ENCODE measurements at regions not wholly inside any gene's neighbourhood (a gene's known extent, or its start where the extent isn't known, plus 50 kb on each side); places are given as distances from the start of the nearest gene placed in this dataset.

DNA sequence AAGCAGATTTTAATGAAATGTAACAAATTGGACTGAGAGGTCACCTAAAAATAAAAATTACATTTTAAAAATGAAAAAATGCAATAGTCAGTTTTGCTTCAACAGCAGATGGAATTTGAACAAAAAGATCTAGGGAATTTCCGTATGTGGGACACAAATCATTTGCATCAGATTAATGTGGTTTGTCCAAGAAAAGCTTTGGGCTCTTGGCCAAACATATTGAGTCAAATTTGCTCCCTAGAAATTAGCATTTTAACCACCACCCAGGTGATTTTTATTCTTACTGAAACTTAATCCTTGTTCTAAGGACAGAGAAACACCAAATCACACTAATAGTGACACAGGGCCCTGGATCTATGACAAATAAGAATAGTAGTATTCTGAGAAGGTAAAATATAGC lies 1477.8 kb downstream of the FAM181B start:
- intact Hi-C loops (cut with micrococcal nuclease): no loop called here
- POLR2A ChIA-PET: no interaction called here
- CTCF ChIA-PET: no interaction called here
- H3K9me3 ChIP-seq (replicated peaks; ENCODE audit: control insufficient read depth, insufficient read depth, low read length): peaks cover 1% of the 10 kb centered on the region
- H3K79me2 ChIP-seq (ENCODE audit: control insufficient read depth, insufficient read depth, low read length): no peaks in the 10 kb centered on the region
- H3K4me3 ChIP-seq (replicated peaks in 1 of 3; ENCODE audit: insufficient read depth in 1 of 3, low read depth in 1 of 3, low read length in 3 of 3): no peak overlapping the region
- DNase-seq (ENCODE audit: low read depth, low spot score) (no peak), FAIRE-seq (no peak)
- no peaks in the 10 kb centered on the region for H3K36me3 ChIP-seq (ENCODE audit: control insufficient read depth in 2 of 2, extremely low read depth in 1 of 2, insufficient read depth in 2 of 2, low read length in 2 of 2)
- no peak overlapping the region for H3K27ac ChIP-seq (ENCODE audit: insufficient read depth, low read depth, low read length)
- no TSS peak for BruUV-seq (replicated peaks)
- no peak overlapping the region for H3K9ac ChIP-seq (replicated peaks; ENCODE audit: extremely low read depth, insufficient read depth, low read length)
- H2AFZ ChIP-seq (ENCODE audit: low read depth, low read length): no peak overlapping the region
- no peaks in the 10 kb centered on the region for H3K9me1 ChIP-seq (replicated peaks; ENCODE audit: control insufficient read depth, extremely low read depth, insufficient read depth, low read length)
- TF ChIP-seq MYC (IDR thresholded peaks at IDR 0.05; ENCODE audit: low read depth, low read length) (no peak), JUN (IDR thresholded peaks at IDR 0.05; ENCODE audit: borderline replicate concordance, insufficient read depth, insufficient read length, low read depth) (no peak)
- no peaks in the 10 kb centered on the region for H3K4me1 ChIP-seq (ENCODE audit: control insufficient read depth, extremely low read depth, insufficient read depth, low read length)
- H3K27me3 ChIP-seq (ENCODE audit: control insufficient read depth in 2 of 2, insufficient read depth in 2 of 2, low read length in 2 of 2): no peaks in the 10 kb centered on the region
- H3K4me2 ChIP-seq (ENCODE audit: insufficient read depth, low read length): no peak overlapping the region
- dilution Hi-C loops (cut with MboI; ENCODE audit: extremely low pct_ligation_motif_present, low sequenced_read_pairs): no loop called here
- H4K20me1 ChIP-seq (replicated peaks; ENCODE audit: control insufficient read depth, extremely low read depth, insufficient read depth, low read length): no peaks in the 10 kb centered on the region

DNA sequence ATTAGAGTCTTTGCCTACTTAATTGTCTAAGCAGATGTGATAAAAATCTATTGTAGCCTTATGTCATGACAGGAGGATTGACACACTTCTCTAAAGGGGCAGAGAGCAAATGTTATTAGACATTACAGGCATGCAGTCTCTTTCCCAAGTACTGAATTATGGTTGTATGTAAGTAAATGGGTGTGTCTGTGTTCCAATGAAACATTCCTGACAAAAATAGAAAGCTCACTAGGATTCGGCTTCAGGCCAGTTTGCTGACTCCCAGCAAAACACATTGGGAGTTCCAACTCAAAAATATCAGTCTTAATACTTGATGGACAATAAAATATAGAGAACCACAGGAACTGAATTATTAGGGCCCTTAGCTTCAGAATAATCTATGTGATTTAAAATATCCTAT lies 1480.4 kb downstream of the FAM181B start:
- intact Hi-C loops (cut with micrococcal nuclease): no loop called here
- Histone ChIP-seq H3K4me2 (ENCODE audit: insufficient read depth, low read length) (no peak overlapping the region), H3K4me1 (ENCODE audit: control insufficient read depth, extremely low read depth, insufficient read depth, low read length) (no peaks in the 10 kb centered on the region), H3K27me3 (ENCODE audit: control insufficient read depth in 2 of 2, insufficient read depth in 2 of 2, low read length in 2 of 2) (no peaks in the 10 kb centered on the region), H3K36me3 (ENCODE audit: control insufficient read depth in 2 of 2, extremely low read depth in 1 of 2, insufficient read depth in 2 of 2, low read length in 2 of 2) (no peaks in the 10 kb centered on the region), H3K79me2 (ENCODE audit: control insufficient read depth, insufficient read depth, low read length) (no peaks in the 10 kb centered on the region), H3K27ac (ENCODE audit: insufficient read depth, low read depth, low read length) (no peak overlapping the region), H3K9me3 (replicated peaks; ENCODE audit: control insufficient read depth, insufficient read depth, low read length) (no peaks in the 10 kb centered on the region), H4K20me1 (replicated peaks; ENCODE audit: control insufficient read depth, extremely low read depth, insufficient read depth, low read length) (no peaks in the 10 kb centered on the region), H2AFZ (ENCODE audit: low read depth, low read length) (no peak overlapping the region), H3K4me3 (replicated peaks in 1 of 3; ENCODE audit: insufficient read depth in 1 of 3, low read depth in 1 of 3, low read length in 3 of 3) (no peak overlapping the region), H3K9ac (replicated peaks; ENCODE audit: extremely low read depth, insufficient read depth, low read length) (no peak overlapping the region), H3K9me1 (replicated peaks; ENCODE audit: control insufficient read depth, extremely low read depth, insufficient read depth, low read length) (no peaks in the 10 kb centered on the region)
- TF ChIP-seq POLR2AphosphoS5 (IDR thresholded peaks at IDR 0.05; ENCODE audit: insufficient read depth, low read depth, low read length): no peak
- no peak for TF ChIP-seq MAX (IDR thresholded peaks at IDR 0.05; ENCODE audit: insufficient read depth, insufficient read length)
- no peak for TF ChIP-seq JUN (IDR thresholded peaks at IDR 0.05; ENCODE audit: borderline replicate concordance, insufficient read depth, insufficient read length, low read depth)
- no peak for TF ChIP-seq FOS (IDR thresholded peaks at IDR 0.05; ENCODE audit: borderline replicate concordance, insufficient read depth, low read length)
- TF ChIP-seq MYC (IDR thresholded peaks at IDR 0.05; ENCODE audit: low read depth, low read length): no peak
- CTCF ChIA-PET: no interaction called here
- no peak for FAIRE-seq
- BruUV-seq (replicated peaks): no TSS peak
- DNase-seq (ENCODE audit: low read depth, low spot score): no peak
- POLR2A ChIA-PET: no interaction called here
- dilution Hi-C loops (cut with MboI; ENCODE audit: extremely low pct_ligation_motif_present, low sequenced_read_pairs): no loop called here
